Left renal cortex interstitium (tissue), 4 donors: ENCODE measurements at regions not wholly inside any gene's neighbourhood (a gene's known extent, or its start where the extent isn't known, plus 50 kb on each side); places are given as distances from the start of the nearest gene placed in this dataset.

Experiments
- DNase-seq, 4 donors: peaks; one replicate each; pipeline ENCODE4 v3.0.0-alpha.2; 2013; ENCODE audit warnings: low read depth in 4 of 4, low spot score in 2 of 4, missing footprints in 1 of 4

DNA sequence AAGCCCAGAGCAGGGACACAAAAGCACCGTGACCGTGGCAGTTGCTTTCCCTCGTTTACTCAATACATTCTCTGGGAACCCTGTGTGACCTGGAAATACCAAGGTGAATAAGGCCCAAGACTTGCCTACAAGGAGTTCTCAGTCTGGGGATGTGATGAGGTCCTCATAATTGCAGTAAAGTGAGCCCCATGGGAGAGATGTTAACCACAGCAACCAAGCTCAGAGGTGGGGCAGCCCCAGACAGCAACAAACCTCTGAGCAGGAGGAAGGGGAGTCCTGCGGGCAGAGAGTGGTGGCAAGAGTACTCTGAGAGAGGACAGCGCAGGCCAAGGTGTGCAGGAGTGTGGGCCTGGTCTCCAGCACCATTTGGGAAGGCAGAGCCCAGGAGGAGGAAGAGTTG, 91.6 kb downstream of the TTC32 start:
- DNase-seq, result no peak

- no peak for DNase-seq
These were observed 92.6 kb downstream of the TTC32 start for GRCh38 chr2:19809206-19809605.

- no peak for DNase-seq
These were observed 93.9 kb downstream of the TTC32 start for GRCh38 chr2:19807866-19808265.

- no peak for DNase-seq
These were observed 94.4 kb downstream of the TTC32 start for GRCh38 chr2:19807346-19807745.

- no peak for DNase-seq
These were observed 95.2 kb downstream of the TTC32 start for GRCh38 chr2:19806591-19806990.

GRCh38 chr2:19806131-19806530, 95.7 kb downstream of the TTC32 start:
- DNase-seq, result no peak

DNA sequence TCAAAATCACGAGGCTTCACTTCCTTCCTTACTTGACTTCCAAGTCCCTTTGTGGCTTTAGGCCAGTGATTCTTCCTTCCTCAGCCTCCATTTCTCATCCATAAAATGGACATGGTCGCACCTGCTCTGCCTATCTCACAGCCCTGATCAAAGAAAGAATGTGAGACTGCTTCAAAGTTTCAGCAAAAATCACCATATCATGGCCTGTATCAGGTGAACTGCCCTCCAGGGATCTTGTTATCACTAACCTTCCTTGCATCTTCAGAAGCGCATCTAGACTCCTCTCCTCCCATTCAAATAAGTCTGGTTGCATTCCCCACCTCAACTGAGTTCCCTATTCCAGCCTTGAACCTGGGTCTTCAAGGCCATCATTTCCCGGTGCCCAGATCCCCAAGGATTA, 96.5 kb downstream of the TTC32 start:
- no peak for DNase-seq

GRCh38 chr2:19804639-19805260, 97.0 kb downstream of the TTC32 start:
- no peak for DNase-seq

GRCh38 chr2:19802086-19802841, 99.5 kb downstream of the TTC32 start:
- DNase-seq, result peak in 2 of 4 donors; percentile 9 to 32

GRCh38 chr2:19801367-19802080, 100.3 kb downstream of the TTC32 start:
- DNase-seq, result peak in 2 of 4 donors; percentile 11 to 13

DNA sequence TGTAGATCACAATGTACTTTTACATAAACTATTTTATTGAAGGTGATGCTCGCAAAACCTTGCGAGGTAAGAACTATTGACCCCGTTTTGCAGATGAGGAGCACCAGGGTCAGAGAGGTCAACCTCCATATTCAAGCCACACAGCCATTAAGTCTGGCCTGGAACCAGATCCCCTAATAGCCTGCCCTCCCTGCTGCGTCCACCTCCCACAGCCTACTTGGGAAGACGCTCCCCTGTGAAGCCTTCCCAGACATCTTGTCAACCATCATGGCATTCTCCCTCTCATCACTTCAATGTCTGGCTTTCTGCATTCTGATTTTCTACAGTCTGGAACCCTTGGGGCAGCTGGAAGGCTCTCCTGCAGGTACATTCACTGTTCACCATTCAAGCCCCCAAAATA, 101.0 kb downstream of the TTC32 start:
- DNase-seq, result no peak

GRCh38 chr2:19799881-19800780, 101.7 kb downstream of the TTC32 start:
- DNase-seq, result no peak

DNA sequence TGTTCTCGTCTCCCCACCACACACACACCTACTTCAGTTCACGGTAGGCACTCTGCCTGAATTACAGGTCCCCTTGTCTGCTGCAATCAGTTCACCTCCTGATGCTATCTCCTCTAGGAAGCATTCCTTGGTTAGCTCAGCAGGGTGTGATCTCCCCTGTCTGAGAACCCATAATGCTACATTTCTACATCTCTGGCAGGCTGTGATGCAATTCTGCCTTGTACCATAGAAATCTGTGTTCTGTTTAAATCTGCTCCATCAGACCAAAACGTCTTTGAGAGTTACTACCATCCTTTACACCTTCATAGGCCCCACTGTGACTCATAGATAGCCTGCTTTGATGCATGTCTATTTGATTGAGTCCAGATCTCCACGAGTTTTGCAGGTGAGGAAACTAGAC, 103.9 kb downstream of the TTC32 start:
- no peak for DNase-seq

- no peak for DNase-seq
These were observed 104.5 kb downstream of the TTC32 start for GRCh38 chr2:19797243-19797810.

GRCh38 chr2:19796035-19796695, 105.6 kb downstream of the TTC32 start:
- no peak for DNase-seq

DNA sequence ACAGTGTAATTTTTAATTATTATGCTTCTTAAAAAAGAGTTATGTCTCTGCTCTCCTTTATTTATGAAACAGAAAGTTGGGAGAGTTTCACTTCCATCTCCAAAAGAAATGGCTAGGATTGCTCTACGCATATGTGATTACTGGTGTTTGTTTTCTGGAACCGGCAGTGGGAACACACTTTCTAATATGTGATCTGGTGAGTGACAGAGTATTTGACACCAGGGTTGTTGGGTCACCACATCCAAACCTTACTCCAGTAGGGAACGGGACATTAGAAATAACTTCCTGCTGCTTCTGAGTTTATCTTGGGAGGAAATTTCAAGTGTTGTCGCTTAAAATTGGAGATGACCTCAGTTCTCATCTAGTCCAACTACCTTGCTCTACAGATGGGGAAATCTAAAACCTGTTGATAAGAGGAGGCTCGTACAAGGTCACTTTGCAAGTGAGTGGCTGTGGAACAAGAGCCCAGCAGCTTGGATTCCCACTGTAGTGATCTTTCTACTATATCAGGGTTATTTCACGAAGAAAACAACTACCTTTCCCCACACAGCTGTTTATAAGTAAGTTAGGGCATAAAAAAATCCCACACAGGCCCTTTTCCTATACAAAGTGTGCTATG, 108.5 kb downstream of the TTC32 start:
- no peak for DNase-seq

DNA sequence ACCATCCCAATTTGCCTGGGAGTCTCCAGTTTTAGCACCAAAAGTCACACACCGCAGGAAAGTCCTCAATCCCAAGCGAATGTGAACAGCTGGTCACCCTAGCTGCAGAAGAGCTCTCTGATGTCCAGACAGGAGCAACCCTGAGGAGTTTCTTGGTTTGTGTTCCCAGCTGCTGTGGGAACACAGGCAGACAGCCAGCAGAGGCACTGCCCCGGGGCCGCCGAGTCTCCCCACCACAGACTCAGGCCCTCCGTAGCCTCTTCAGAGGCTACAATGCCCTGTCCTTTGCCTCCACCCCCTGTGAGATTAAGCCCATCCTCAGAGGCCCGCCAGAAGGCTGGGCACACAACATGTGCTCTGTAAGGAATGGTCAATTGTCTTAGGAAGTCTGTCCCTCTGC, 111.5 kb downstream of the TTC32 start:
- DNase-seq, result no peak

- no peak for DNase-seq
These were observed 114.6 kb downstream of the TTC32 start for GRCh38 chr2:19787134-19787533.

GRCh38 chr2:19786408-19787058, 115.2 kb downstream of the TTC32 start:
- DNase-seq, result no peak
